Esophagus muscularis mucosa (tissue), 4 donors: ENCODE measurements at regions not wholly inside any gene's neighbourhood (a gene's known extent, or its start where the extent isn't known, plus 50 kb on each side); places are given as distances from the start of the nearest gene placed in this dataset.

Source experiments
- CTCF ChIP-seq, 3 experiments: fragments of 200-600 bp in 2 of 3; fragments of 450-650 bp in 1 of 3; sonication (generic) in 2 of 3; IDR thresholded peaks; one replicate each; pipeline ENCODE4 v1.5.1; 2017 to 2019; ENCODE audit warnings: antibody characterized with exemption in 3 of 3, mild to moderate bottlenecking in 2 of 3, moderate library complexity in 1 of 3
- EP300 ChIP-seq: sonication (generic); formaldehyde crosslinking; IDR thresholded peaks from one replicate; pipeline ENCODE4 v1.6.1; 2017; ENCODE audit warnings: antibody characterized with exemption
- POLR2A ChIP-seq: fragments of 450-650 bp; IDR thresholded peaks from one replicate; pipeline ENCODE4 v1.6.1; 2017; ENCODE audit warnings: antibody characterized with exemption, moderate library complexity, mild to moderate bottlenecking, low read depth
- POLR2AphosphoS5 ChIP-seq, 2 donors: sonication (generic); formaldehyde crosslinking; IDR thresholded peaks; one replicate each; pipeline ENCODE4 v1.6.1; 2017; ENCODE audit warnings: antibody characterized with exemption in 2 of 2

DNA sequence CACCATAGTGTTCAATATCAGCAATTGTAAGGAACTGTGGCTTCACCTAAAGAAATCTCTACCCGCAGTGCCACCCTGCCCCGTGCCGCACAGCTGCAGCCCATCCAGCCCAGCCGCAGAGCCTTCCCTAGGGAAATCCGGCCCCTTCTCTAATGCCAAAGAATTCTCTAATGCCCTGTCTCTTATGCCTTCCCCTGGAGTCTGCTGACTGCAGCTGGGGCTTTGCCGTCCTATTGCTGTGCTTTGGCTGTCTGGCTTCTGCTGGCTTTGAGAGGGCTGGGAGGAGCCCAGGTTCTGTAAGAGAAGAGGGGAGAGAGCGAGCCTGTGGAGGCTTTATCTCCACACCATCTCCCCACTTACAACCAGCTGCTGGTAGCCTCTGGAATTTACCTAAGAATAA is 85.9 kb upstream of the HELT start:
- TF ChIP-seq CTCF (IDR thresholded peaks at IDR 0.05), result no peak
- no peak for TF ChIP-seq EP300
- TF ChIP-seq POLR2A, result no peak
- no peak for TF ChIP-seq POLR2AphosphoS5 (IDR thresholded peaks at IDR 0.05)
